H1 (cell line): ENCODE measurements at regions not wholly inside any gene's neighbourhood (a gene's known extent, or its start where the extent isn't known, plus 50 kb on each side); places are given as distances from the start of the nearest gene placed in this dataset.

ENCODE experiments used
- CTCF ChIA-PET: fragments of 300-600 bp; sonication (Branson Sonifier 250); formaldehyde crosslinking; loops from one replicate; lab custom pipeline; 2021; ENCODE audit not compliant: partially characterized antibody; lab: Charles Lee
- POLR2A ChIA-PET: fragments of 300-600 bp; sonication (Branson Sonifier 250); formaldehyde crosslinking; loops from one replicate; lab custom pipeline; 2021; ENCODE audit warnings: inconsistent platforms; ENCODE audit not compliant: partially characterized antibody; lab: Charles Lee
- DNase-seq, 2 experiments: peaks; one replicate each; pipeline versions ENCODE4 v3.0.0 to v3.0.0-alpha.2; 2010 to 2022; ENCODE audit warnings: low spot score in 2 of 2, low read depth in 1 of 2, mixed read lengths in 1 of 2
- FAIRE-seq: peaks from 2 replicates; lab custom pipeline; 2011; peaks lifted over from hg19 to GRCh38; lab: Jason Lieb, UNC
- H2AFZ ChIP-seq: 2 replicates; pipeline ENCODE4 v1.8.1; 2012; ENCODE audit warnings: low read length, inconsistent platforms
- H2AK5ac ChIP-seq: 2 replicates; pipeline ENCODE4 v1.6.1; 2013; ENCODE audit warnings: low read depth, low read length
- H2BK120ac ChIP-seq: replicated peaks from 2 replicates; pipeline ENCODE3; 2013; ENCODE audit warnings: low read depth, low read length, inconsistent platforms
- H2BK12ac ChIP-seq: 2 replicates; pipeline ENCODE4 v1.6.1; 2013; ENCODE audit warnings: low read depth, low read length
- H2BK15ac ChIP-seq: 2 replicates; pipeline ENCODE4 v1.6.1; 2013; ENCODE audit warnings: low read length
- H2BK20ac ChIP-seq: 2 replicates; pipeline ENCODE4 v1.6.1; 2013; ENCODE audit warnings: low read length
- H2BK5ac ChIP-seq: 2 replicates; pipeline ENCODE4 v1.6.1; 2013; ENCODE audit warnings: low read depth, low read length
- H3K14ac ChIP-seq: 2 replicates; pipeline ENCODE4 v1.6.1; 2013; ENCODE audit warnings: inconsistent platforms; ENCODE audit not compliant: insufficient read length
- H3K18ac ChIP-seq: 2 replicates; pipeline ENCODE4 v1.6.1; 2013; ENCODE audit warnings: low read length; ENCODE audit errors: extremely low read depth
- H3K23ac ChIP-seq: 2 replicates; pipeline ENCODE4 v1.6.1; 2013; ENCODE audit warnings: inconsistent platforms; ENCODE audit not compliant: insufficient read length
- H3K23me2 ChIP-seq: 2 replicates; pipeline ENCODE4 v1.6.1; 2013; ENCODE audit warnings: low read depth, low read length
- H3K27ac ChIP-seq: 2 replicates; pipeline ENCODE4 v1.6.1; 2011; ENCODE audit warnings: low read depth, low read length, inconsistent platforms
- H3K27me3 ChIP-seq, 4 experiments: replicated peaks in 1 of 4; 1 replicate in 1 of 4; 2 replicates in 3 of 4; pipeline versions ENCODE4 v1.6.1 to v1.8.1; 2011 to 2013; ENCODE audit warnings: low read length in 3 of 4, mild to moderate bottlenecking in 3 of 4, inconsistent platforms in 2 of 4, mixed read lengths in 2 of 4, moderate library complexity in 1 of 4; ENCODE audit not compliant: control insufficient read depth in 3 of 4, insufficient read depth in 3 of 4; ENCODE audit errors: extremely low read depth in 1 of 4
- H3K36me3 ChIP-seq, 4 experiments: 2 replicates each; pipeline versions ENCODE4 v1.6.1 to v1.8.1; 2011 to 2013; ENCODE audit warnings: mild to moderate bottlenecking in 4 of 4, low read length in 3 of 4, moderate library complexity in 2 of 4, control low read depth in 1 of 4, inconsistent platforms in 1 of 4; ENCODE audit not compliant: insufficient read depth in 4 of 4, control insufficient read depth in 2 of 4
- H3K4ac ChIP-seq: replicated peaks from 2 replicates; pipeline ENCODE3; 2013; ENCODE audit warnings: low read length, low read depth, mixed read lengths, inconsistent platforms; ENCODE audit not compliant: insufficient read length
- H3K4me1 ChIP-seq, 4 experiments: replicated peaks in 1 of 4; 1 replicate in 1 of 4; 2 replicates in 3 of 4; pipeline versions ENCODE4 v1.6.1 to v1.8.1; 2011 to 2013; ENCODE audit warnings: low read length in 3 of 4, inconsistent platforms in 2 of 4, mixed read lengths in 1 of 4; ENCODE audit not compliant: insufficient read depth in 4 of 4, control insufficient read depth in 3 of 4
- H3K4me2 ChIP-seq, 2 experiments: 2 replicates each; pipeline versions ENCODE4 v1.6.1 to v1.8.1; 2011 to 2013; ENCODE audit warnings: low read depth in 2 of 2, low read length in 2 of 2, control low read depth in 1 of 2, inconsistent platforms in 1 of 2, mild to moderate bottlenecking in 1 of 2; ENCODE audit not compliant: insufficient read depth in 1 of 2
- H3K4me3 ChIP-seq, 4 experiments: fragments of 200-600, 300-600 bp in 1 of 4; sonication (generic), shearing (Covaris generic), sonication (Bioruptor Twin) in 1 of 4; 2 replicates each; pipeline versions ENCODE4 v1.5.1 to v1.8.1; 2011 to 2016; ENCODE audit warnings: low read length in 4 of 4, low read depth in 3 of 4, control low read depth in 2 of 4, inconsistent platforms in 2 of 4, mild to moderate bottlenecking in 2 of 4, mixed read lengths in 1 of 4, moderate library complexity in 1 of 4; ENCODE audit not compliant: insufficient read depth in 2 of 4; ENCODE audit errors: extremely low read depth in 1 of 4
- H3K56ac ChIP-seq: replicated peaks from 2 replicates; pipeline ENCODE3; 2013; ENCODE audit warnings: low read depth, mild to moderate bottlenecking, mixed read lengths, low read length, inconsistent platforms; ENCODE audit not compliant: insufficient read length
- H3K79me1 ChIP-seq: 2 replicates; pipeline ENCODE4 v1.6.1; 2013; ENCODE audit warnings: low read depth, low read length, control low read depth
- H3K79me2 ChIP-seq, 2 experiments: 2 replicates each; pipeline versions ENCODE4 v1.6.1 to v1.8.1; 2012 to 2013; ENCODE audit warnings: low read length in 2 of 2, mild to moderate bottlenecking in 2 of 2, inconsistent platforms in 1 of 2; ENCODE audit not compliant: insufficient read depth in 2 of 2, control insufficient read depth in 1 of 2
- H3K9ac ChIP-seq, 4 experiments: replicated peaks in 1 of 4; 1 replicate in 1 of 4; 2 replicates in 3 of 4; pipeline versions ENCODE4 v1.6.1 to v1.8.1; 2011 to 2013; ENCODE audit warnings: low read depth in 3 of 4, low read length in 3 of 4, control low read depth in 2 of 4, mild to moderate bottlenecking in 2 of 4, moderate library complexity in 2 of 4, inconsistent platforms in 1 of 4; ENCODE audit errors: extremely low read depth in 1 of 4
- H3K9me3 ChIP-seq, 2 experiments: 2 replicates each; pipeline versions ENCODE4 v1.6.1 to v1.8.1; 2012 to 2013; ENCODE audit warnings: mild to moderate bottlenecking in 2 of 2, moderate library complexity in 2 of 2, control low read depth in 1 of 2, inconsistent platforms in 1 of 2, low read depth in 1 of 2, low read length in 1 of 2, mixed read lengths in 1 of 2; ENCODE audit not compliant: insufficient read depth in 2 of 2
- H4K20me1 ChIP-seq, 2 experiments: replicated peaks in 1 of 2; 2 replicates each; pipeline versions ENCODE3 to v1.8.1; 2011 to 2013; ENCODE audit warnings: inconsistent platforms in 2 of 2, low read length in 2 of 2, mild to moderate bottlenecking in 1 of 2; ENCODE audit not compliant: insufficient read depth in 2 of 2, control insufficient read depth in 1 of 2
- H4K5ac ChIP-seq: 2 replicates; pipeline ENCODE4 v1.6.1; 2013; ENCODE audit warnings: low read length, low read depth, mixed read lengths, inconsistent platforms; ENCODE audit not compliant: insufficient read length
- H4K8ac ChIP-seq: 2 replicates; pipeline ENCODE4 v1.8.0; 2013; ENCODE audit warnings: mild to moderate bottlenecking, moderate library complexity, low read length, inconsistent platforms; ENCODE audit not compliant: insufficient read depth; ENCODE audit errors: extremely low read depth
- H4K91ac ChIP-seq: replicated peaks from 2 replicates; pipeline ENCODE3; 2013; ENCODE audit warnings: low read length, mixed read lengths, inconsistent platforms; ENCODE audit not compliant: insufficient read length
- WGBS, 2 experiments: shearing (Covaris generic) in 1 of 2; methylation state at CpG; one replicate each; pipeline versions ENCODE4 v1.1.6 to v1.1.7; 2013 to 2015; ENCODE audit warnings: low lambda C conversion rate in 2 of 2, mixed read lengths in 2 of 2, inconsistent platforms in 1 of 2, low coverage in 1 of 2, missing lambda C conversion rate in 1 of 2; ENCODE audit not compliant: insufficient replicate concordance in 2 of 2, insufficient coverage in 1 of 2, insufficient read length in 1 of 2; ENCODE audit errors: extremely low coverage in 1 of 2, missing lambda C conversion rate in 1 of 2; 5-methylcytosine and 5-hydroxymethylcytosine counted together

GRCh38 chr2:187093771-187094412 lies 244.9 kb upstream of the ZSWIM2 start:
- no peaks in the 10 kb centered on the region for H3K4me1 ChIP-seq
- no peak overlapping the region for H2BK120ac ChIP-seq
- no peak overlapping the region for H3K4me3 ChIP-seq
- H2AK5ac ChIP-seq: no peak overlapping the region
- no peaks in the 10 kb centered on the region for H3K23me2 ChIP-seq
- H4K20me1 ChIP-seq: no peaks in the 10 kb centered on the region
- no peak overlapping the region for H2AFZ ChIP-seq
- no peak overlapping the region for H4K8ac ChIP-seq
- no peaks in the 10 kb centered on the region for H3K79me1 ChIP-seq
- H2BK15ac ChIP-seq: no peak overlapping the region
- H2BK5ac ChIP-seq: no peak overlapping the region
- H3K9ac ChIP-seq: no peak overlapping the region
- no peaks in the 10 kb centered on the region for H3K79me2 ChIP-seq
- ChIA-PET POLR2A (no interaction called here), CTCF (no interaction called here)
- H3K56ac ChIP-seq: no peak overlapping the region
- H3K18ac ChIP-seq: no peak overlapping the region
- H3K27ac ChIP-seq: no peak overlapping the region
- H2BK20ac ChIP-seq: no peak overlapping the region
- FAIRE-seq: no peak
- no peaks in the 10 kb centered on the region for H3K36me3 ChIP-seq
- no peaks in the 10 kb centered on the region for H3K9me3 ChIP-seq
- WGBS, 2 experiments: 88% methylated on average over 1 of the region's 1 CpG; no CpG with 5 or more reads in 1 of the 2 experiments
- no peak overlapping the region for H4K91ac ChIP-seq
- H3K27me3 ChIP-seq: no peaks in the 10 kb centered on the region
- H3K4me2 ChIP-seq: no peak overlapping the region
- no peak overlapping the region for H3K23ac ChIP-seq
- H3K4ac ChIP-seq: no peak overlapping the region
- no peak overlapping the region for H4K5ac ChIP-seq
- no peak overlapping the region for H2BK12ac ChIP-seq
- no peak for DNase-seq
- H3K14ac ChIP-seq: no peak overlapping the region
